NCI-H774 (cell line): ENCODE measurements at regions not wholly inside any gene's neighbourhood (a gene's known extent, or its start where the extent isn't known, plus 50 kb on each side); places are given as distances from the start of the nearest gene placed in this dataset.

Experiments used
- DNase-seq: peaks from one replicate; lab custom pipeline; 2025; lab: John Stamatoyannopoulos, UW

DNA sequence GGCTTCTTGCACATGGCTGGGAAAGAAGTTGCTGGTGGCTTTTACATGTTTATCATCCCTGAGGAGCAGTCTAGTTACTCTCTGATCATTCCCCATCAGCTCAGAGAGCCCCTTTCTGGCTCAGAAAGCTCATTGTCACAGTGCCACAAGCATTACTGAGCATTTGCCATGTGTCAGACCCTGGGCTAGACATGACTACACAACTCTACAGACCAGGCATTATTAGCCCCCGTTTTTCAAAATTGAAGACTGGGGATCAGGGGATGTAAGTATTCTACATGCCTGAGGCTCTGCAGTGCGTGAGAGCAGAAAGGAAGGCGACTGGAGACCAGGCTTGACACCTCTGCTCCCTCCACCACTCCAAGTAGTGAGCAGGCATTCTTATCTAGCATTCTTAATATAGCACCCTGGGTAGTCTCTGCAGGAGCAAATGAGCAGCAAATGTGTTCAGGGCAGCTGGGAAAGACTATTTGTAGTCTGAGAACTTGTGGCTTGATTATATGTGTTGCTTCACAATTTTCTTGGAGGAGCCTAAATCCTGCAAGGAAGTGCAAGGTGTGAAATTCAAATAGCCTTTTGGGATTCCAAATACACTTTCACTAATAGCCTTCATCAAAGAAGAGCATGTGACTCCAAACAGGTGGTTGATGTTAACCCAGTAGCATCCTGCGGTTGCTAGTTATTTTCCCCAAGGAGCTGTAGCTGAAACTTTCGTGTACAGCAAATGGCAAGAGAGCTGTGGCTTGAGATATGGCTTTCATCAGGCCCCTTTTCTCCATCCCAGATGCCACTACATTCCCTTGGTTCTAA, 143.2 kb downstream of the DDX1 start:
- DNase-seq: no peak

DNA sequence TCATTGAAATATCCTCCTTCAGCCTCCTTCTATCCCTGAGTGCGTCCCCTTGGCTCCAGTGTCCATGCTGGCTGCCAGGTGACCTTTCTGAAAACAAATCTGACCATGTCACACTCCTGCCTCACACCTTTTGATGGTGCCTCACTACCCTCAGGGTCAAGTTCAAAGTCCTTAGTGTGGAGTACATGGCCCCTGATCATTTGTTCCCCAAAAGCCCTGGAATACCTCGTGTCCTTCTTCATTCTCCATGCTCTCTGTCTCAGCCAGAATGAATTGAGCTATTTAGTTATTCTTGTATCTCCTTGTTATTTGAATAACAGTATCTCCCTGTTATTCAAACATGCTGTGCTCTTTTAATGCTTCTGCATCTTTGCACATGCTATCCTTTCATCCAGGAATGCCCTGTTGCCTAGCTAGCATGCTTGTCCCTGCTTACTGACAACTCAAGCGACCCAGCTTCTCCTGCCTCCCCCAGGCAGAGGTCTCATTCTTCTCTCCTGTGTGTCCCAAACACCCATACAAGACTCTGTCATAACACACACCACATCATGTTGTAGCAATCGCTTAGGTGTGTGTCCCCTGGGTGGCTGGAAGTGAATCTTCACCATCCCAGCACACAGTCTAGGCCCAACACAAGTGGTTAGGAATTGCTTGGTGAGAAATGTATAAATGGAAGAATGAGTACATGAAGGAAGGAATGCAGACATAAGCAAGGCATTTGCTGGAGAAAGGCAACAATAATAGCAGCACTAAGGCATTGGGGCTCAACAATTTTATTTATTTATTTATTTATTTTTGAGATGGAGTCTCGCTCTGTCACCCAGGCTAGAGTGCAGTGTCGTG, 144.0 kb downstream of the DDX1 start:
- DNase-seq: no peak

GRCh38 chr2:15736396-15737180, 144.9 kb downstream of the DDX1 start:
- no peak for DNase-seq

DNA sequence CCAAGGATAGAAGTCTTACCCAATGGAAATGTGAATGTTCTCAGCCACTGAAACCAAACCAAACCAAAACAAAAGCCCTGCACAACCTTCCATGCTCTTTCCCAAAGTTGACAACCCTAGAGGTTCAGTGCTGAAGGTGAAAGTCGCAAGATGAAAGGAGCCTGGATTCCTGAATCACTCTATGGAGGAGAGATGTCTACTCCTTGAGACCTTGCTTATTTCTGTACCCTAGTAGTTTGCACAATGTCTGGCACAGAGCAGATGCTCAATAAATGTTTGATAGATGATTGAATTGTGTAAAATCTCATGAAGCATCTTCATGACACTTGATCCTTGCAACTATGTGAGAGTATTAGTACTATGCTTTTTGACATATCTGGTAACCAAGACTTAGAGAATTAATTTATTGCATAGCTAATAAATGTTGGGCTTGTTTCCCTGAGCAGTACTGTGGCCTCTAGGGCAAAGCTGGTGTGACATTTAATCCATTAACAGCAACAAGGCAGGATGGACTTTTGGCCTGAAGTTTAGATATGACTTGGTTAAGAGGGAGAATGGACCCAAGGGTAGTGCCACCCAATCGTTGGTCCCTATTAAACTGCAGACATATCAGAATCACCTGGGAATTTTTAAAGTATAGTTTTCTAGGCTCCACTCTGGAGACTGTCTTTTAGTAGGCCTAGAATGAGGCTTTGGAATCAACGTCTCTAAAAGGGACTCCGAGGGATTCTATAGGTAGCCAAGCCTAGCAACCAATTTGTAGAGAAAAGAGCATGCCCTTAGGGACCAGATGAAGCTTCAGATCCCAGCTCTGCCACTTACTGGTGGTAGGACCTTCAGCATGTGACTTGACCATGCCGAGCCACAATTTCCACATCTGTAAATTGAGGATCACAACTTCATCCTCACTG, 145.9 kb downstream of the DDX1 start:
- DNase-seq: no peak

GRCh38 chr2:15738225-15738546, 146.5 kb downstream of the DDX1 start:
- DNase-seq: no peak

- DNase-seq: no peak
Measured at GRCh38 chr2:15738943-15739342, 147.3 kb downstream of the DDX1 start.

- DNase-seq: no peak
Measured at GRCh38 chr2:15744820-15745219, 153.2 kb downstream of the DDX1 start.

DNA sequence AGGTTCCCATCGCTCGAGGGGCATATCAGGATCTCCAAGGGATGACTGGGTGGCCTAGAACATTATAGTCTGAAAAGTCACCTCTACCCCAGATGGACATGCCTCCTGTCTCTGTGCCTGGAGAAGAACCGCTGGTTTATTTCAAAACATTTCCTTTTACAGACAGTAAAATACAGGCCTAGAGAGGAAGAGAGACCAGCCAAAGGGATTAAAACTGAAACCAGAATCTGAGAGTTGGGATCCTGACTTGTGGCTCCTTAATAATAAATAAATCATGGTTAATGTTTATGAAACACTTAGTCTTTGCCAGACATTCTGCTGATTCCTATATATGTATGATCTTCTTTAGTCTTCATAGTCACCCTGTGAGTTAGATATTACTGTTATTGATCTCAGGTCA, 153.7 kb downstream of the DDX1 start:
- DNase-seq: no peak

- no peak for DNase-seq
Measured at GRCh38 chr2:15745907-15746702, 154.4 kb downstream of the DDX1 start.

- no peak for DNase-seq
Measured at GRCh38 chr2:15746703-15747550, 155.3 kb downstream of the DDX1 start.

DNA sequence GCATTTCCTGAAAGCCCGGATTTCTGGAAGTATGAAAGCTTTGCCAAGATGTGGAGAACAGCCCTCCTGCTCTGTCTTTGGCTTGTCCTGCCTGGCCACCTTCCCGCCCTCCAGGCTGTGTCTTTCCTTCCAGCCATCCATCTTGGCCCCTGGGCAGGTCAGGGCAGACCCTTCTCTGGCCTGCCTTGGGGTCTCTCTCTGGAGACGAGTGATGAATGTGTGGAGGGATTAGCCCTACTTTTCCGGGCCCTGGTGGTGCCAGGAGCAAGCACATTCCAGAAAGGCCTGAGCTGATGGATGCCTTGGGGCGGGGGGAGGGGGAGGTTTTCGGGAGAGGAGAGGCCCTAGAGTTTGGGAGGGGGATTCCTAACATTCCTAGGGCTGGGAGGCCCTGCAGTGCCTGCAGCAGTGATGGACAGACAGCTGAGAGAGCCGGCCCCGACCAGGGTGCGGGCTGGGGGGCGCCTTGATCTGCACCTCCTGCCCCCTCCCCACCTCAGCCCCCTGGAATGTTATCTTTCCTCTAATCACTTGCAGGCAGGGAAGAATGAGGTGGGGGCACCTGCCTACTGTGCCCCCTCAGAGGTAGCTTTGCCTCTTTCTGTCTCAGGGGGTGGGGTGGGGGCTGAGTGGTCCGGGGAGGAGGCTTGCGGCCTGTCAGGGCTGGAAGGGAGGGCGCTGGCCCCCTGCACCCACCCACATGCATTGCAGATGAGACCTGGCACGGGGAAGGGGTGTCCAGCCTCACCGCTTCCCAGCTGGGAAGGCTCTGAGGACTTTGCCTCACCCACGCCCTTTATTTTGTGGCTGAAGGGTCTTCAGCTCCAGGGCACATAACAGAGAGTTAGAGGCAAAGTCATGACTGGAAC, 156.2 kb downstream of the DDX1 start:
- DNase-seq: no peak

GRCh38 chr2:15748736-15749323, 157.2 kb downstream of the DDX1 start:
- DNase-seq: no peak

- no peak for DNase-seq
Measured at GRCh38 chr2:15749460-15750432, 158.1 kb downstream of the DDX1 start.

DNA sequence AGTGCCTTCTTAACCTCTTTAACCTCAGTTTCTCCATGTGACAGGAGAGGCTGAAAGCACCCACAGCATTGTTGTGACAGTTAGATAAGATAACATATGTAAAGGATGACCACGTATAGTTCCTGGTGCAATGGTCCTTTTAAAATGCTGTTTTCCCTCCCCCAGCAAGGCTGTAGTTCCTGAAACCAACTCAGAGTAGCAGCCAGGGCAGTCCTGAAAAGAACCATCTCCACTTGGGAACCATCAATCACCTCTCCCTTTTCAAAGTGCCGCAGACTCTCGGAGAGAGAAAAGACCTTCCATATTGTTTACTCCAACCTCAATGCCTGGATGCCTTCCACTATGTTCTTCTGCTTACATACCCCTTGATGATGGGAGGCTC, 158.8 kb downstream of the DDX1 start:
- no peak for DNase-seq

GRCh38 chr2:15750822-15751329, 159.2 kb downstream of the DDX1 start:
- DNase-seq: no peak

DNA sequence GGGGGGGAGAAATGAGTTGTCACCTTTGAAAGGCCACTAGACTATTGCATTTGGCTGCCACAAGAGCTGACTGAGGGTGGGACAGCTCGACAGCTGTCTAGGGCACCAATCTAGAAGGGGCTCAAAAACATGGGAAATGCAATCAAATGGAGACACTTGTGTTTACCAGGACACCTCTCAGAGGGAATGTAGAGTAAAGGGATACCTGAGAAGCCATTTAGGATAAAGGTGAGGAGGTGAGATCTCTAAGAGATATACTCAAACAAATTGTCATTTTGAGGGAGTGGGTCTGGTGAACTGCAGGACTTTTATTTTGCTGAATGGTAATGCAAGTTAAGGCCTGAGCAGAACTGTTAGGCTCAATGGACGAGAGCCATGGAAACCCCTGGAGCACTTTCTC, 159.8 kb downstream of the DDX1 start:
- DNase-seq: no peak
